ENCODE measurements at regions not wholly inside any gene's neighbourhood (a gene's known extent, or its start where the extent isn't known, plus 50 kb on each side); places are given as distances from the start of the nearest gene placed in this dataset.
A peak's percentile ranks its signal among the peaks of the same experiment; 100 is the strongest.
"Not testable (repeated sequence)": the region's sequence is repeated elsewhere in the genome, so short reads cannot be mapped to it uniquely, and the experiment has no call there.

DNA sequence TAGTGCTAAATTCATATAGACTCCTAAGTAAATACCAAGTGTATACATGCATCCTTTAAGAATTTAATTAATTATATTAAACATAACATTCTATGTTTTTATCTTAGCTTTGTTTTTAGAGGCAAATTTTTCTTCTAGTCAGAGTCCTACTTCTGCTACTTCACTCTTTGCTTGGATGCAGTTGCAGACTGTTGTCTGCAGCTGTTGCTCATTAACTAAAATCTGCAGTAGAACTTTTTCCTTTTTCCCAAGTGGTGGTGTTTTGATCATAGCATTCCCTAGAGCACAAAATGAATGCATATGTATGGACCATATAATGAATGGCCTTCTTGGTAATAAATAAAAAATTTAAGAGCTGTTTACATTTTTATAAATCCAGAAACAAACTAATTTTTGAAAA lies 198.3 kb downstream of the CASP12 start:
- DNase-seq, result no peak

DNA sequence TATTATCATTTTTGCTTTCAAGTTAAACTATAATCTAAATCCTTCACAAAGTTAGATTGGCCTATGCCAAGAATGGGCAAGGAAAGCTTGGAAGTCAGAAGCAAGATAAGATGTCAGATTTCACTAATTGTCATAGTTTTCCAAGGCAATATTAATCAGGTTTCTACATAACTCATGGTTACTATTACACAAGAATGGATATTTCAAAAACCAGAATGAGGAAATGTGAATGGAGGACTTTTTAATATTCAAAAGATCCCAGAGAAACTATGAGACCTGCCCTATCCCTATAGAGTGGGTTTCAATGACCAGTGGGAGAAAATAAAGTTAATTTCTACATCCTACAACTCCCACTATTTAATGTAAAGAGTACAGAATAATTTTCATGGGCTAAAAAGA lies 203.2 kb downstream of the CASP12 start:
- DNase-seq, result no peak

DNA sequence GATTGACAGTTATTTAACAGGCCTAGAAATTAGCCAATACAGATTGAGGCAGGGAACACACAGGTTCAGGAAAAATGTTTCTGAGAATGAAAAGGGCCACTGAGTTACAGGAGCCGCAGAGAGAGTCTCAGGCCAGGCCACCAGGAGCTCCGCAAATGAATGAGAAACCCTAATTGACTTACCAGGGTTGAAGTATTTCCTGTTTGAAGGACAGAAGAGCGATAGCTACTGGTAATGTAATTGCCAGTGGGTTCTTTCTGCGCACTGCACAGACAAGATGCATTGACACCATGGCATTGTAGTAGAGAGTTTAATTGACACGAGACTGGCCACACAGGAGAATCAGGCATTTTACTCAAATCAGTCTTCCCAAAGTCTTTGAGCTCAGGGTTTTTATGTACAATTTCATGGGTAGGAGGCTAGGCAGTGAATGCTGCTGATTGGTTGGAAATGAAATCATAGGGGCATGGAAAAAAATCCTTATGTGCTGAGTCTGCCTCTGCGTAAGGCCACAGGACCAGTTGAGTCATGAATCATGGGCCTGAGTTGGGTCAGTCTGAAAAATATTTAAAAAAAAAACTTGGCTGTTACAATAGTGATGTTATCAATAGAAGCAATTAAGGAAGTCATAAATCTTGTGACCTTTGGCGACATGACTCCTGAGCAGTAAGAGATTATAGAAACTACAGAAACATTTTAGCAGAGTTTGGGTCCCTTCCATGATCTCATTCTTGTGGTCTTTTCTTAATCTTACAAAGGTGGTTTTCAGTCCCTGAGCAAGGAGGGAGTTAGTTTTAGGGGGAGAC lies 203.8 kb downstream of the CASP12 start:
- DNase-seq, result peak; percentile 94

DNA sequence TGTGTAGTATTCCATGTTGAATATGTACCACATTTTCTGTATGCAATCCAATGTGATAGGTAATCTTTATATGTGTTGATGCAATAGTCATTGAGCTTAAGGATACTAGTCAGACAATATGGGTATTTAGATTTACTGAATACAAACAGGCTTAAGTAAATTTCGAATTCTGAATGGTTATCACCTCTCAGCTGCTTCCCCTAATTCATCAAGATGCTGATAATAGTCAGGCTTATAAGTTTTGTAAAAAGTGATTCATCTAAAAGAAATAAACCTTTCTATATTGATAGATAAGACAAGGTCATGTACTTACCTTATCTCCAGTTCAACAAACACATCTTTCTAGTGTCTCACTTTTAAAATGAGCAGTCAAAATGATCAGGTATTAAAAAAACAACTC lies 205.5 kb downstream of the CASP12 start:
- DNase-seq, result peak; percentile 22

DNA sequence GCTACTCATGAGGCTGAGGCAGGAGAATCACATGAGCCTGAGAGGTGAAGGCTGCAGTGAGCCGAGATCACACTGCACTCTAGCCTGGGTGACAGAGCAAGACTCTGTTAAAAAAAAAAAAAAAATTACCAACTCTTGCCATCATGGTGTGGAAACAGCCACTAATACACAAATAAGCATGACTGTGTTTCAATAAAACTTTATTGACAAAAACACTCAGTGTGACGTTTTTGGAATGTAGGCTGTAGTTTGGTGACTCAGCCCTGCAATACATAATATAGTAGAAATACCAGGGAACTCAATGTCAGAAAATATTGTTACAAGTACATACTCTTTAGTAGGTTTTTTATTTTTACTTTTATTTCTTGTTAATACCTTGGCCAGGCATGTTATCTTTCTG lies 207.1 kb downstream of the CASP12 start:
- DNase-seq, result no peak

DNA sequence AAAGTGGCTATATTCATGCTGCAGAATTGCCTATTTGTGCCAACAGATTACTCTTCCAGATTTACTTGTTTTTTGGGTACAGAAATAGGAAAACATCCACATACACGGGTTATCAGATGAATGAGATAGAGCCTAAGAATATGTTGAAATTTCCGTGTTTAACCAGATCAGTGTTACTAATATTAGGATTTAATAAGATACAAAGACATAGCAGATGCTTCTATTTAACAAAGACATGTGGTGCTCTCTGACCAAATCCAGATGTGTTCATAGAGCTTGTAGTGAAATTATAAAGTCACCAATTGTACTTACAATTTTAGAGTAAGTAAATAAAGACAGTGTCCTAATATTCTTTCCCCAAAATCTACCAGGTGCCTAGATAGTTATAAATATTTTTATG lies 208.0 kb downstream of the CASP12 start:
- DNase-seq, result no peak

DNA sequence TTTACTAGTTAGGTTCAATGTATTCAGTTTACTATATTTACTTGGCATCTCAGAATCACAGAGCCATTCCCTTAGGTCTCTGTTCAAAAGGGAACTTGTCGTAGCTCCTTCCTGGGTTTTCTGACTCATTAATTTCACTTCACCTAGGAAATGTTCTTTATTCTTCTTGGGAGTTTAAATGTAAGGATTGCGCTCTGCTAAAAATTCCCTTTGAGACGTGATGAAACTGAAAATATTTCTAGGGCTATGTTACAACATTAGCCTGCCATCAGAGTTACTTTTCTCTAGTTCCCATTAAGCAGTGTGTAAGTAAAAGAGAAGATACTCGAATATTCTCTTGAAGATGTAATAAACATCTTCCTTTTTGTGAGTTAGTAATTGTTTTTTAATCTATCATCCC lies 209.5 kb downstream of the CASP12 start:
- DNase-seq, result no peak

DNA sequence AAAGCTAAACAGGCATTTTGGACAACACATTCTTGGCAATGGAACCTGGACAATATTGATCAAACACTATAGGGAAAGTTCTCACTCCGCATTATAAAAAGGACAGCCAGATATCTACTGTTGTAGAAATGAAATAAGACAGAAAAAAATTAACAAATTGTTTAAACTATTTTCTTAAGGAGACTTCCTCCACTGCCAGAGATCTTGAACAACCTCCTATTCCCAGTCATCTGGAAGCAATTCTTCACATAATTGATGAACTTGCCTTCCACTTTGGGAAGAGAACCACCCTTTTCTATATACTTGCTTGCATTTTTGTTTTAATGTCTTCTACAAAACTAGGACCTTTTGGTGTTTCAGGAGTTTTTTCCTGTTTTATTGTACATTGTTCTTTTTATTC lies 216.1 kb downstream of the CASP12 start:
- no peak for DNase-seq

DNA sequence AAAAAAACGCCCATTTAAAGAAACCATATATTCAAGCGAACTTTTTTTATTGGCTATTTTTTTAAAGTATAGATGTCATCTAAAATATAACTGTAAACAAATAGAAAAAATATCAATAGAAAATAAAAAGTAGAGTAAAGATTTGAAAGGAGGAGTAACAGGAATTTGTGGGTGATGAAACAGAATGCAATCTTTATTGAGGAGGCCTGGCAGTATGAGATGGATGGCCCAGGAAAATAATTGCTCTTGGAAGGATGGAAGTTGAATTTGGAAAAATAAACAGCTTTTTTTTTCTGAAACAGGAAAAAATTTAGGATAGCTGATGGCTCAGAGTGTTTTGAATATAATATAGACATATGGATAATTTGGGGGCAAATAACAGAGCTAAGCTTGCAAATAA lies 219.0 kb downstream of the CASP12 start:
- no peak for DNase-seq

DNA sequence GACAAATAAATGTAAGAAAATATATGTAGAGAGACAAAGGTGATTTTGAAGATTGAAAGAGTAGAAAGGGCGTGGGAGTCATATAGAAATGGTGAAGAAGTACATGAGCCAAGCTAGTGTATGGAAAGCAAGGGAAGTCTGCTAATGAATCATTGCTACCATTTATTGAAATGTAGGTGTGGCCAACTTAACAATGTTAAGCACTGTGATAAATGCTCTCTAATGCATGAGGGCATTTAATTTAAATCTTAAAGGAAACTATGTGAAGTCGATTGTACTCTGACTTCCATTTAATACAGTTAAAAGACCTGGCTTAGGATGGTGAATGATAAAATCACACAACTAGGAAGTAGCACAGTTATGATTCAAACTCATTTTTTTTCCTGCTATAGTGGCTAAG lies 219.9 kb downstream of the CASP12 start:
- DNase-seq, result no peak

DNA sequence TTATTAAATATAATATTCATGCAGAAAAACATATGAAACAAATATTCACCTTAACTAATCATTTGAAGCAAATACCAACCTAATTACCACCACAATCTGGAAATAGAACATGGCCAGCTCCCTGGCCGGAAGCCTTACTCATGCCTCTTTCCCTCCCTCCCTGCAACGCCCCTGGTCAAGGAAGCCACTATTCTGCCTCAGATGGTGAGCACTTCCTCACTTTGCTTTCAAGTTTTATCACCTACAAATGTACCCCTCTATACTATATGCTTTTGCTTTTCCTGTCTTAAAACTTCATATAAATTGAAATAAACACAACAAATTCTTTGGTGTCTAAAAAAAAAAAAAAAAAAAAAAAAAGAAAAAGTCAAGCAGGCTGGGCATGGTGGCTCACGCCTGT lies 221.2 kb downstream of the CASP12 start:
- not testable (repeated sequence) for DNase-seq

DNA sequence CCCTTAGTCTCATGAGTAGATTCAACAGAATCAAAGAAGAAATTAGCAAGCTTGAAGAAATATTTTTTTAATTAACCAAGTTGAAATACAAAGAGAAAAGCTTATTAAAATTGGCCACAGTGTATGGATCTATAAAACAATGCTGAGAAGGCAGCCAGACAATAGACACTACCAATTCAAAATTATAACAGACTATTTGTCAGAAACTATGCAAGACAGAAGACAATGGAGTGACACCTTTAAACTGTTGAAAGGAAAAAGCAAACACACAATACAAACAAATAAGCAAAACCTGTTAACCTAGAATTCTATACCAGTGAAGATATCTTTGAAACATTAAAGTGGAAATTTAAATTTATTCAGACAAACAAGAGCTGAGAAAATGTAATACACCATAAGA lies 225.4 kb downstream of the CASP12 start:
- DNase-seq, result no peak

DNA sequence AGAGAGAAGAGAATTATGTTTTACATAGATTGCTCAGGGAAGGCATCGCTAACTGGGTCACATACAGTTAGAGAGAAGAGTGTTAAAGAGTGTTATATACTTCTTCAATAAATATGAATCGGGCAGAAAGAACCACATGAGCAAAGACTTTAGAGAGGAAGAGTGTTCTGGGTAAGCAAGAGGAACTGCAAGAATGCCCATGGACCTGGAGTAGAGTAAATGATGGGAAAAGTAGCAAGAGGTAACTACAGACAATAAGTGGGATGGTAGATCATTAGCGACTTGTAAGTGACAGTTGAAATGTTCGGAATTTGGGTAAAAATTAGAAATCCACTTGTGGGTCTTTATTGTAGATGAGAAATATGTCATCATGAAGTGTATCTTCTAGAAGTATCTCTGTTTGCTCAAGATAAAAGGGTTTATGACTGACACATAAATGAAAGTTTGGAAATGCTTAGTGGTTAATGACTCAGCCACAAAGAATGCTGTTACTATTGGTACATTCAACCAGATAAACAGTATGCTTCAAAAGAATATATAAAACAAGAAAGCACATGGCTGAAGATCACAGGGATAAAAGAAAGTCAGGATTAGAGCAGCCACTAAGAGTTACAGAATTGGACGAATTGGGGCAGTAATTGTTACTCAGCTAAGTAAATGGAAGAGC lies 229.3 kb downstream of the CASP12 start:
- DNase-seq, result peak; percentile 88

DNA sequence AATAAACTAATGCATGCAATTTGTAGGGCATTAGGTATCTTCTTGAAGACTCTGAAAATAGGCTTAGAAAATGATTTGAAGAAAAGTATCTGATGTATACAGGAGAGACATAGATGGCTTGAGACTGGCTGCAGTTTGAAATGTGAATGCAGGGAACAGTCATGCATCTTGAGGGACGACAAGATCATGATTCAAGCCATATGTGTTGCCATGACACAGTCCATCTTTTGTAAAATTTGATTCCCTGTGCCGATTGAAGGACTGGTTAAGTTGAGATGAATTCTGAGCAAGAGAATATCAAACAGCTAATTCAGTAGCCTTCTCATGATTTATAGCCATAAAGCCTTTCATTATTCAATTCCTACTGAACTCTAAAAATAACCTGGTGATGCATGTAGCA lies 231.6 kb downstream of the CASP12 start:
- DNase-seq, result no peak

DNA sequence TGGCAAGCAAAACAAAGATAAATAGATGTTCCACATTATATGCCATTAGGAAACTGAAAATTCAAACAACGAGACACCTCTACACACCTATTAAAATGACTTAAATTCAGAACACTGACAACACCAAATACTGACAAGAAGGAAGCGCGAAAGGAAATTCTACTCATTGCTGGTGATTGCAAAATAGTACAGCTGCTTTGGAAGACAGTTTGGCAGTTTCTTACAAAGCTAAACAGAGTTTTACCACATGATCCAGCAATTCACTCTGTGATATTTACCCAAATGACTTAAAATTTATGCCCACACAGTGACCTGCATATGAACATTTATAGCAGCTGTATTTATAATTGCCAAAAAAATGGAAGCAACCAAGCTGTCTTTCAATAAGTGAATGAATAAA lies 232.6 kb downstream of the CASP12 start:
- peak; percentile 32 for DNase-seq

DNA sequence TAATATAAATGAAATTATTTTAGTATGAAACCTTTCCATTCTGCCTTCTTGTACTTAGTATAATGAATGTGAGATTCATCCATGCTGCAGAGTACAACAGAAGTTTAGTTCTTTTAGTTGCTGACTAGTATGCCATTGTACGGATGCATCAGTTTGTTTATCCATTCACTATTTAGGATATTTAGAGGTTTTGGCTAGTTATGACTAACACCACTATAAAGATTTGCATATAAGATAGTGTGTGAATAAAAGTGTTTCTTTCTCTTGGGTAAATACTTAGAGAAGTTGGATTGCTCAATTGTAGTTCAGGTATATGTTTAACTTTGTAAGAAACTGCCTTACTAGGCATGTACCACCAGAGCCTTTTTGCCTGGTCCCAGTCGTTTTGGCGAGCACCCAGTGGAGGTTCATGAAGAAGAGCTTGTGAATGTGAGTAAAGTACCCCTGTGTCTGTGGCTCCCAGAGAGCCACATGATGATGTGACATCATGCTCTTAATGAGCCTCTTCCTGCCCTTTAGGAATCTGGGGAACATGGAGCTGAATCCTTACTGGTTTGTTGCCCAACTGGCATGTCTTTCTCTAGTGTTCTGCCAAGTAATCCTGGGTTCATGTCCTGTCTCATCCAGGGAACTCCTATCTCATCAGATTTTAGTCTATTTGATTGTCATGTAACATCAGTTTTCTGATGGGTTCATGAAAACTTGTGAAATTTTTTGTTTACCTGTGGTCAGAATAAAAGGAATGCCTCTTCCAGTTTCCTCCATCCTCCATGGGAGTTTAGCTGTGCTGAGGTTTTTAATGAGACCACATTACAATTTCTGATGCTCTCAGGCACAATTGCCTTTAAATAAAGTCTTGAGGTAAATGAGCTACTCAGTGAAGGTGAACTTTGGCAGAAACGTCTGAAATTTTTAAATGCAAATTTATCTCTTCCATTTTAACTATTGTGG lies 234.8 kb downstream of the CASP12 start:
- DNase-seq, result peak; percentile 50

DNA sequence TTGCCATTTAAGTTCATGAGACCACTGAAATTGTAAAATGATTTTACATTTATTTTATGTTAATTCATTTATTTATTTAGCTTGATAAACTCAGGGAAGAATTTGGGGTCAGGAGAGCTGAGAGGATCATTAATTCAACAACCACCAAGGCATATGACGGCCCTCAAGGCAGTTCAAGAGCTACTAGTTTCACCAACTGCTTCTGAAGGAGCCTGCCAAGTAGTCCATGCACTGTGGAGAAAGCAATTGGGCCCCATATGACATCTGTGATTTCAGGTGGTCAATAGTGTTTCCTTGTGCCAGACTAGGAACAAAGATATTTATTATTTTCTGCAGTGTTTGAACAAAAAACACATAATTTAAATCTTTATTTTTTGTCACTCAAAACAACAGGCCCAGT lies 236.4 kb downstream of the CASP12 start:
- DNase-seq, result no peak

DNA sequence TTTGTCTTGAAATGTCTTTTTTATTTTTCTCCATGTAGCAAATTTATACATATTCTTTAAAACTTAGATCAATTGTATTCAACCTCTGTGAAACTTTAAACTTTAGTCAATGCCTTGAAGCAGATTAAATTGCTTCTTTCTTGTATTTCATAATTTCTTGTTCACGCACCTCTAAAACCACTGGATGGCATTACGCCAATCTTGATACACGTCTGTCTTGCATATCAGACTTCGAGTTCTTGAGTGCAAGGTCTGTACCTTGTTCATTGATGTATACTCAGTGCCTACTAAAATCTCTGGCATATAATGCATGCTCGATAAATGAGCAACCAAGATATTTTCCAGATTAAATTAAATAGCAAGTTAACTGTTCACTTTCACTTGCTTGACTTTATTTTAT lies 236.8 kb downstream of the CASP12 start:
- DNase-seq, result no peak

DNA sequence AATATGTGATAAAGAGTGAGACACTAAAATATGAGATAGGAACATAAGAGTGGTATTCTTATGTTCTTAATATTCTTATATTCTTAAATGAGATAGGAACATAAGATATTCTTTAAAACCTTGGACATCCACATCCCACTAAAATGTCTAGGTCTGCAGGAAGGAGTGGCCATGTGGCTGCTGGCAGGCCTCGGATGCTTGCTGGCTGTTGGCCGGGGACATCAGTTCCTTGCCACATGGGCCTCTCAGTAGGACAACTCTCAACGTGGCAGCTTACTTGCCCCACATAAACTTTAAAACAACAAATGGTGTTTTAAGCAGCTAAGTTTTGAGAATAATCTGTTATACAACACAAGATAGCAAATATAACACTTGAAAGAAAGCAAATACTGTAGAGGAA lies 240.1 kb downstream of the CASP12 start:
- DNase-seq, result no peak

DNA sequence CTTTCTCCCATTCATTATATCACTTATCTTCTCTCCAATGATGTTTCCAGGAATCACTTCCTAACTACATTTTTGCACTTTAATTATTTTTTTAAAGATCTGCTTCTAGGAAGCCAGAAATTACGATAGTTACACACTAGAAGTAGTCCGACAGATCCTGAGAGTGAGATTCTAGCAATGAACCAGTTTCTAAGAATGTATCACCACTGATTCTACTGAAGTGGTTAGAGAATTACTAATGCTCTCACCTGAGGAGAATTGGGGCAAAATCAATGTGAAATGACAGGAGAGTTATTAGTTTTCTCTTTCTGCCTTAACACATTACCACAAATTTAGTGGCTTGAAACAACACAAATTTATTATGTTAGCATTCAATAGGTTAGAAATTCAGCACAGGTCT lies 241.2 kb downstream of the CASP12 start:
- no peak for DNase-seq

DNA sequence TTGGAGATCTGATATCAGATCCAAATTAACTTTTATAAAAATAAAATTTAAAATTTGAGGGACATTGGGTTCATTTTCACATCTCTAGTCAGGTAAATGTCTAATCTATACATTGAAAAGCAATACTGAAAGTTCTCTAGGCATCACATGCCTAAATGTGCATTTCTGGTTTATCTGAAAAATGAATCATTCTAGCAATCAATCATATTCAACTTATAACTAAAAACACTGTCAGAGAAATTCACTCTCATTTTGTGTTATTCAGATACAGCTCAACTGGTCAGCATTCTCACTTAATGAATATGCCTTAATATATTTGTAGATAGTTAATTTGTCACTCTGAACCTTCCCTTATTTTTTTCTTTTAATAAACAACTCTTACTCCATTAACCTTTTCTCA lies 243.2 kb downstream of the CASP12 start:
- peak; percentile 16 for DNase-seq

DNA sequence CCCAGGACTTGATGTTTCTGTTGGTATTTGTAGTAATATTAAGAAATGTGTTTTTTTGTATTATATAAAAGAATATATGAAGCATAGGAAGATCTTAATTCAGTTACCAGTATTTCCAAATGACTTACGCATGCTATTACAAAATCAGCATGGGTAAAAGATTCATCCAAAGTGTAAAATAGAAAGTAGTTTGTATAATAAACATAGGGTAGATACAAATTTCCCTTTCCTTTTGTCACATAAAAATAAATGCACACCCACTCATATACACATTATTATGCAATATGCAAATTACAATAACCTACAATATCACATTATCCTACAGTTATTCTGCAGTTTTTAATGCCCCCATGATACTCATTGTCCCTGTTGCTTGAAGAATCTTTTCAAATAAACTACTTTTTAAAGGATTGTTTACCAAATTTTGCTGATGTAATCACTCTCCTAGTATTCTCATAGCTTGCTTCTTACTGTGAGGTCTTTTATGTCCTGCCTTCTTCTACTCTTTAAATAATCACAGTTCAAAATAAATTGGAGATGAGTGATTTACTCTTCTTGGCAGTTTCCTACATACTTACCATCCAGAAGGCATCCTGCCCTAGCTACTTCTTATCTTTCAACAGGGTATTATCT lies 244.0 kb downstream of the CASP12 start:
- DNase-seq, result peak; percentile 4

DNA sequence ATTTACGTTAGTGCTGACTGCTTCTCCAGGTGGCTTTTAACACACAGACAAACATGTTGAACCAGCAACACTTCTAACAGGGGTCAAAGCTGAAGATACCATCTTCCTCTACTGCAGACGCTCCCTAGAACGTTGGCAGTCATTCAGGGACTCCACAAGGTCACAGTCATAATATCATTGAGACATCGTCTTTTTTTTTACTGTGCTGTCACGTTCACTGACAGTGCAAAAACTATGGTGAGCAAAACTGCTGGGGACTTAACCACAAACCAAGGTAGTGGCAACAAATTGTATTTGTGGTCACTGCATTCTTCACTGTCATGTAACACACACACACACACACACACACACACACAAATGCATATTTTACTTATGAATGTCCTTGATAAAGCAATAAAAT lies 244.9 kb downstream of the CASP12 start:
- no peak for DNase-seq
